LNCaP clone FGC (cell line): ENCODE measurements at regions not wholly inside any gene's neighbourhood (a gene's known extent, or its start where the extent isn't known, plus 50 kb on each side); places are given as distances from the start of the nearest gene placed in this dataset.

Experiments
- DNase-seq: peaks from one replicate; pipeline ENCODE4 v3.0.0-alpha.2; 2011; ENCODE audit warnings: low read depth
- H3K4me3 ChIP-seq: 2 replicates; pipeline ENCODE4 v1.5.1; 2011; ENCODE audit warnings: mild to moderate bottlenecking, low read depth, low read length, control low read depth
- CTCF ChIP-seq: IDR thresholded peaks from 2 replicates; pipeline ENCODE4 v1.5.1; 2012; ENCODE audit warnings: mild to moderate bottlenecking; ENCODE audit not compliant: control insufficient read depth, insufficient read depth; ENCODE audit errors: extremely low read depth

DNA sequence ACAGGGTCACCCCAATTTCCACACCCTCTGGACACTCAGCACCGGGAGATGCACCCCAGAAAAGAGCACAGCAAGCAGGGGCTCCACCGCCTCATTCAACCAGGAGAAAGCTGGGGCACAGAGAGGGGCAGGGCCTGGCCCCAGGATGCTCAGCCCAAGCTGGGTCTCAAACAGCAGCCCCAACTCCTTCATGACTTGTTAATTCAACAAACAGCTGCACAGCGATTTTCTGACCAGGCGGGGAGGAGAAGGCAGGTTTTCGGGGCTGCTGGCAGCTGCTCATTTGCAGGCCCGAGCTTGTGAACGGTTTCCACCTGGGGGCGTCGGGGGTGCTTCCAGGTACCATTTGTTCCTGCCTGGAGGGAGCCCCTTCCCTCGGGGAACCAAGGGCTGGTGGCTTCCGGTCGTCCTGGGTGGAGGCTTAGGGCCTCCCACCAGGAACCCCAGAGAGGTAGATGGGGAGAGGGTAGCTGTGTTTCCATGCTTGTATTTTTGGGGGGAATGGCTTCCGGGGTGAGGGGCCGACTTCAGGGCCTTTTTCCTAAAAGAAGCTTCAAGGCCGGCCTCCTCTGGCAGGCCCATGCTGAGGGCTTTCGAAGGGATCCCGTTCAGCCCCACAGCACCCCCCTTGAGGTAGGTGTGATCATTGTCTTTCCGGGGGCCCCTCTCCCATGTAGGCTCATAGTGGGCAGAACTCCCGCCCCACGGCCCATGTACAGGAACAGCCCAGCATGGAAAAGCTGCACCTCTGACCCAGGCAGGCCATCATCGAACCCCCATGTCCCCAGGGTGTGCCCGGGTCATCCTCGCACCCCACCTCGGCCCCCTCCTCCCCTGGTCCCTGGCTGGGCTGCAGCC is 191.6 kb upstream of the GSE1 start:
- no peak for TF ChIP-seq CTCF
- no peak for DNase-seq
- no peak overlapping the region for H3K4me3 ChIP-seq

- H3K4me3 ChIP-seq: no peak overlapping the region
- no peak for DNase-seq
- no peak for TF ChIP-seq CTCF
Measured at GRCh38 chr16:85422196-85422631, 190.9 kb upstream of the GSE1 start.

- no peak overlapping the region for H3K4me3 ChIP-seq
- no peak for TF ChIP-seq CTCF
- no peak for DNase-seq
Measured at GRCh38 chr16:85422632-85423550, 190.2 kb upstream of the GSE1 start.

- TF ChIP-seq CTCF: no peak
- DNase-seq: no peak
- no peak overlapping the region for H3K4me3 ChIP-seq
Measured at GRCh38 chr16:85423631-85424030, 189.5 kb upstream of the GSE1 start.

DNA sequence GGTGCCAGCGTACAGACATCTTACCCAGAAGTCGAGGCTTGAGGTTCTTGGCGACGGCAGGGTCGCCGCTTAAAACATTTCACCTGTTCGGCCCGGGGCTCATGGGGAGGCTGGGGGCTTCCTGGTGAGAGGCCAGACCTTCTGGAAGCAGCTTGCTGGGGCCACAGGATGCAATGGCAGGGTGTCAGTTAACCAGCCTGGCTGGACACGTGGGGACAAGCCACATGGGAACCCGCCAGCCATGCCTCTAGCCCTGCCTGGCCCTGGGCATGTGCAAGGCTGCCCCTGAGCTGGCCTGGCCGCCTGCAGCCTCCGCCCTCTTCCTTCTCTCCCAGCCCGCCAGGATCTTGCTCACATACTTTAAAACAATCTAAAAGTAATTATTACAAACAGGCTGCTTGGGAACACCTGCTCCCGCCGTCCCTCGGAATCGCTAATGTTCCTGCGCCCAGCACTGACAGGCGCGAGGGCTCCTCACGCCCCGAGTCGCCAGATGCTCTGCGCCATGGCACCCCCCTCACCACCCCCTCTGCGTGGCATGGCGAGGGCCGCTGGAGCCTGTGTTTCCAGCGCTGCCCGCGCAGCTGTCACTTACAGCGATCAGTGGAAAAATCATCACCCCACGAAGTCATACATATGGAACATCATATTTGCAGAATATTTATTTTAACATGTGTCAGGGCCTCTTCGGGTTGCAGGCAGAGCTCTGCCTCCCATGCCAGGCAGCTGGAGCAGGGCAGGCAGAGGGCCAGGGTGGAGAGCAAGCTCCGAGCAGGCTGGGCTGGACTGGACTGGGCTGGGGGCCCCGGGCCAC is 188.7 kb upstream of the GSE1 start:
- no peak for TF ChIP-seq CTCF
- H3K4me3 ChIP-seq: no peak overlapping the region
- no peak for DNase-seq

- no peak for DNase-seq
- TF ChIP-seq CTCF: no peak
- H3K4me3 ChIP-seq: no peak overlapping the region
Measured at GRCh38 chr16:85425074-85425662, 188.0 kb upstream of the GSE1 start.
